GM21423 (cell line): ENCODE measurements at regions not wholly inside any gene's neighbourhood (a gene's known extent, or its start where the extent isn't known, plus 50 kb on each side); places are given as distances from the start of the nearest gene placed in this dataset.
"Not testable (repeated sequence)": the region's sequence is repeated elsewhere in the genome, so short reads cannot be mapped to it uniquely, and the experiment has no call there.

Experiments used
- ATAC-seq: cut with Tn5 transposase; IDR thresholded peaks from one replicate; pipeline ENCODE4 v1.9.1; 2021; ENCODE audit warnings: mild to moderate bottlenecking, moderate library complexity; ENCODE audit not compliant: unreplicated experiment

DNA sequence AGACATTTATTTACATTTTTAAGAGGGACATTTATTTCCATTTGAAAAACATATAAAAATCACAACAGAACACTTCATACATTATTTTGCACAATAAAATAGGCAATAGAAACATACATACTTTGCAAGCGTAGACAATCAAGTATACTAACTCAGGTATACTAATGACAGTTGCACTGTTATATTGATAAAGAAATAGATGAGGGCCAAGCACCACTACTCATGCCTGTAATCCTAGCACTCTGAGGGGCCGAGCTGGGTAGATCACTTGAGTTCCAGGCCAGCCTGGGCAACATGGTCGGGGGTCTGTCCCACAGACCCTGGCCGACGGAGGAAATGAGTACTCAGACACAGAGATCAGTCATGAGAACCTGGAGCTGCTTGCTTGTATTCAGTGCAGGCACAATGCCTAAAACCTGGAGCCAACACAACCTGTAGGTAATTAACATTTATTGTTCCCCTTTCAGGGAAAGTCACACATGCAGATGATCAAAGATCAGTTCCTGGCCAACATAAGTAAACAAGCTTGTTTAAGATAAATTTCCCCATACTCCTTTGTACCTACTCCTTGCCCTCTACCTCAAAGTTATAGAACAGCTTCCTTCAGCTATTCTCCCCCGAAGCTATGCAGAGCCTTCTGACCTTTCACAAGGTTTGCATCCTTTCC is 1960.2 kb downstream of the SUCLG1 start:
- ATAC-seq: no peak

DNA sequence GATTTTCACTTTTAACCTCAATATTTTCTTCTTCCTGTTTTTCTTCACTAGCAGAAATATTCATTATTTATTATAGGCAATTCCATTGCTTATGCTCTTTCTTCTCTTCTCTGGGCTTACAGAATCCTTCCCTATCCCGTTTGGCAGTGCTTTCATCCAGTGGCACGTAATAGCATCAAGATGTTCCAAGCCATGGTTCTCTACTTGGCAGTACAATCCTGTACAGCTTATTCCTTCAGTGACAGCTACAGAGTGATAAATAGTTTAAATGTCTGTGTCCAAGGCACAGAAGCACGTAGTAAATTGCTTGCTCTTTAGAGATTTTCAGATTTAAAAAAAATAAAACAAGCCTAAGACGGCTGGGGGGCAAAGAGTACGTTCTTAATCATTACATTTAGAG is 1964.3 kb downstream of the SUCLG1 start:
- ATAC-seq: no peak

DNA sequence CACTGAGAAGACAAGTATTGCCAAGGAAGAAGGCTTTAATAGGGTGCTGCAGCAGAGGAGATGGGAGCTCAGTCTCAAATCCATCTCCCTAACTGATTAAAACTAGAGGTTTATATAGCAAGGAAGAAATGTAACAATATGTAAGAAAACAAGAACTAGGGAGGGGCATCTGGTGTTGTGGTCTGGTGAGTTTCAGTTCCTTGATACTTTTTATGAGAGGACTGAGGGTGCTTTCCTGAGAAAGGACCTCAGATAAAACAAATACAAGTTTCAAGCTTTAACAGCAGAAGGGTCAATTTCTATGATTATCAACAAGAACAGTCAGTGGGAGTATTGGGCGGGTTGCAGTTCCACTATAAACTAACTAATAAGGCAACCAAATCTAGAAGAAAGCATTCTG is 1967.5 kb downstream of the SUCLG1 start:
- no peak for ATAC-seq

DNA sequence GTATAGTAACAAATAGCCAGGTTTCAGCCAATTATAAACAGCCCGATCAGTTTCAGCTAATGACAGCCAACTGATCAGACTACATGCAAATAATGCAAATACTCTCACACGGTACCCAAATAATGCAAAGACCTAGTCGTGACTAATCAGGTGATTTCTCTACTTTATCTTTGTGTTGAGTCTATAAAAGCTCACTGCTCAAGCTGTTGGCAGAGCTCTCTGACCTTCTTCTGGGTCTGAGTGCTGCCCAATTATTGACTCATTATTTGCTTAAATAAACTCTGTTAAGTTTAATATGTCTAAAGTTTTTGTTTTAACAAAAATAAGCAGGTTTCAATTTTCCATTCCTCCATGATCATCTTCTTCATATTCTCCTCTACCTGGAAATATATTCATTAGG is 1971.7 kb downstream of the SUCLG1 start:
- no peak for ATAC-seq

DNA sequence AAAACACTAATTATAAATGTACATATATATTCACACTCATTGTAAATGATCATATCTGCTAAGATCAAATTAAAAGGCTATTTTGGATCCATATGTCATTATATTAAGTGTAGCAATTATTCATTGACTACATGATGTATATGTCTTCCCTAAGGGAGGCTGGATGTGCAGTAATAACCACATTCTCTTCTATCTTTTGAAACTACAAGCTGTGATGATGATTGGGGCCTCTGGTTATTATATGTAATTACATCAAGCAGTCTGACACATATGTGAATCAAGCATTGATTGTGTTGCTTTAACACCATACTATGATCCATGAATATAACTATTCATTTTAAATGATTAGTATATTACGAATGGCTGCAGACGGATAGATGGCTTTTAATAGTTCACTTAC is 1973.4 kb downstream of the SUCLG1 start:
- ATAC-seq: no peak

DNA sequence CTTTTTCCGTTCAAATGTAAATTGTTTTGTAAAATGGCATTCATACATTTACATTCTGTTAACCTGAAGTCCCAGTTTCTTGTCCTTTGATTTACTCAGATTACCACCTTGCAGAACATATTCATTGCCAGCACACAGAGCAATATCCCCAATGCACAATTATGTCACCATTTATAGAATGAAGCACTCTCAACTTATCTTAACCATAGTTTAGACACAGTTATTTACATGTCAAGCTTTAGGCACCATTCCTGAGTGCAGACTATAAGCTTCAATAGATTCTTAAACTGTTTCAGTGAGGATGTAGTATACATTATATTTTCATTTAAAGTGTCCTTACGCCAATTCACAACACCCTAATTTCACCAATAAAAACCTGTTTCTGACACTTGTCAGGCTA is 1977.9 kb downstream of the SUCLG1 start:
- no peak for ATAC-seq

DNA sequence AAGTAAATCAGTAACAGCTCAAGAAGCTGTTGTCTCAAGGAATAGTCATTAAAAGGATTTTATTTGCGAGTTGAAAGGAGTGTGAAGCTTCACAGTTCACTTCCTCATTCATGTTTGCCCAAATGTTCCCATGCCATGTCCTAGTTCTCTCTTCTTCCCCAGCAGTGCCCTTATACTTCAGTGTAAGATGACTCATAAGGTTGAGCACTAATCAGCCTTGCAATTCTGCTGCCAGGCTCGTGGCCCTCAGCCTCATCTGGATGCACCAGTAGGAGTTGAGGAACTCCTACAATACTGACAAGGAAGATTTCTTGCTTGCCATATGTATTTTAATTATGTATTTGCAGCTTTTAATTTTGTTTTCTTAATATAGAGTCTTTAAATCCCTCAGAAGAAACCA is 1980.4 kb downstream of the SUCLG1 start:
- ATAC-seq: no peak

DNA sequence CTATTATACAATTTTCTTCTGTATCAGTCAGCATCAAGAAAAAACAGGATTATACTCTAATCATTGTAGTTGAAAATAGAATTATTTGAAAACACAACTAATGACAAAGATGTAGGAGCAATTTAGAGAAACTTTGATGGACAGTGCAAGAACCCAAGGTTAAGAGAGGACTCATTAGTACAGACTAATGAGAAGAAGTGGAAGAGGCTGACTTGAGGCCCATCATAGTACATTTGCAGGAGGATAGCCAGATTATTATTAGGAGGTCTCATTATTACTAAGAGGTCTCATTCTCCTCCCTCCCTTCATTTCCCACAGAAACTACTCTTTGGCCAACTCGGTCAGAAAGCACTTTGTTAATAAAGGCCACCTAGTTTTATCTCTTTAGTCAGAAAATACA is 1983.0 kb downstream of the SUCLG1 start:
- no peak for ATAC-seq

DNA sequence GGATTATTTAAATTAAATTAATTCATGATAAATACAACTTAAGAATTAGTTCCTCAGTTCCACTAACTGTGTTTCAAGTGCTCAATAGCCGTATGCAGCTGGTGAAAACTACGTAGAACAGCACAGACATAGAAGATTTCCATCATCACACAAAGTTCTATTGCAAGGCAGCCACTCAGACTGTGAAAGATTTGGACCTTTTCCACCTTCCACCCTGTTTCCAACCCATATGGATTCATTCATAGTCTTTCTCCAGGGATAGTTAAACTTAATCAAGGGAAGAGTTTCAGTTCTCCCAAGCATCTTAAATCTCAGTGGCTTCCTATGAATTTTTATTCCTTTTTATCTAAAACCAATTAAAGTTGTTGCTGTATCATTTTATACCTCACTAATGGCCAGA is 2030.8 kb downstream of the SUCLG1 start:
- no peak for ATAC-seq

DNA sequence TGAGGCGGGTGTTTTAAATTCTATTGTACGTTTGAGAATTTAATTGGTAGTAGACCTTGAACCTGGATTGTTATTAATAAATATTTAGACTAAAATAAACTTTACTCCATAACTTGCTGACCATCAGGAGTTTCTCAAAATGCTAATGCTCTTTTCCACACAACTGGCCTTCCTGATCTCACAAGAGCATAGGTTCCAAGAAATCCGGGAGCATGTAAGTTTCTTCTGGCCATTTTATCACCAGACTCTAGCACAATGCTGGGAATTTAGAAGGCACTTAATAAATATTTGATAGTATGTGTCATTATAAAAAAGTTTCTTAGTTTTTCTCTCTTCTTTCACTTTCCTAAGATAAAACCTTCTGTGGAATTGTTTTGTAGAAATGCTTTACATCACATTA is 2047.1 kb downstream of the SUCLG1 start:
- ATAC-seq: no peak

DNA sequence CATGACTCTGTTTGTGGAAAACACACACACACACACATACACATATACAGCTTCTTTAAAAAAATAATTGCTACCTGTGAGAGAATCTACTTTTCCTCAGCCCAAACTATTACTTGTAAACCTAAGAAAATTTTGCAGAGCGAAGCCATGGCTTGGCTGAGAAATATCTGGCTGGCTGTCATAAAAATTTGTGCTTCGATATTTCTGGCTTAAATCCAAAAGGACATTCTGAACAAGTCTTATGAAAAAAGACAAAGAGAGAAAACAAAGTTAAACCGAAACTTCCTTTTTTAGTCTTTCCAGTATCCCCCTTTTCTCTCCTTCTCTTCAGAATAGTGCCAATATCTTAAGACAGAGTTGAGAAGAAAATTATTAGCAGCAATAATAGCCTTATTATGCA is 2048.0 kb downstream of the SUCLG1 start:
- ATAC-seq: no peak

DNA sequence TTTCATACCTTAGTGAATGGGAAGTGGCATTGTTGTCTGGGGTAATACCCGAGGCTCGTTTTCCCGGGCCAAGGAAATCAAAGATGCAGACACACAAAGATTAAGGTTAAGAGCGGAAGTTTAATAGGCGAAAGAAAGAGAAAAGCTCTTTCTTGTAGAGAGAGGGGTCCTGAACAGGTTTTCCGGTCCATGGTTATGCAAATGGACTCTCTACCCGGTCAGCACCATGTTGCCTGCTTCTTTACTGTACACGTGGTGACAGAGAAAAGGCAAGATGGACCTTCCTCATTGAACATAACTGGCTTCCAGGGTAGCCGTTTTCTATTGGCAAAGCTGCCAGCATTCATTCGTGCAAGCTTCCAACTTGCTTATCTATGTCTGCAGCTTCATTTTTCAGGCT is 2063.5 kb downstream of the SUCLG1 start:
- no peak for ATAC-seq

DNA sequence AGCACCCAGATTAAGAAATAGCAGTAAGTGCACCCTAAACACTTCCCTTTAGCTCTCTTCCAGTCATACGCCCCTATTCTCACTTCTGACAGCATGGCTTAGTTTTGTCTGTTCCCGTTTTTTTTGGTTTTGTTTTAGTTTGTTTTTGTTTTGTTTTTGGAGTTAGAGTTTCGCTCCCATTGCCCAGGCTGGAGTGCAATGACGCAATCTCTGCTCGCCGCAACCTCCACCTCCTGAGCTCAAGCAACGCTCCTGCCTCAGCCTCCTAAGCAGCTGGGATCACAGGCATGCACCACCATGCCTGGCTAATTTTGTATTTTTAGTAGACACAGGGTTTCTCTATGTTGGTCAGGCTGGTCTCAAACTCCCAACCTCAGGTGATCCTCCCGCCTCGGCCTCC is 2067.7 kb downstream of the SUCLG1 start:
- no peak for ATAC-seq

DNA sequence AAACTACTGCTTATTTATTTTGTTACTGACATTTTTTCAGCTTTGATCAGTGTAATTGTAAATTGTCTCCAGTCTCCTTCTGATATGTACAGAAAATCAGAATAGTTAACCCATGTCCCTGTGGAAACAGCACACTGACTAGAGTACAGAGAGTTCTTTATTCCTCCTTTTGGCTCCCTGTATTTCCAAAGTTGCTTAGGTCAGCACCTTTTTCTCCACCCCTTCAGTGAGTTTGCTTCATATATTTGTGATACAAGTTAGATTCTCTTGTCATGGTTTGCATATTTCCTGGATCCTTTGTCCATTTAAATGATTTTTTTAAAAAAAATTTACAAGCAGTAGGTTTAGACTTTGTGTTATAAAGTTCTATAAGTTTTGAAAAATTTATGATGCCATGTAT is 2051.1 kb upstream of the LRRTM1 start:
- ATAC-seq: no peak

DNA sequence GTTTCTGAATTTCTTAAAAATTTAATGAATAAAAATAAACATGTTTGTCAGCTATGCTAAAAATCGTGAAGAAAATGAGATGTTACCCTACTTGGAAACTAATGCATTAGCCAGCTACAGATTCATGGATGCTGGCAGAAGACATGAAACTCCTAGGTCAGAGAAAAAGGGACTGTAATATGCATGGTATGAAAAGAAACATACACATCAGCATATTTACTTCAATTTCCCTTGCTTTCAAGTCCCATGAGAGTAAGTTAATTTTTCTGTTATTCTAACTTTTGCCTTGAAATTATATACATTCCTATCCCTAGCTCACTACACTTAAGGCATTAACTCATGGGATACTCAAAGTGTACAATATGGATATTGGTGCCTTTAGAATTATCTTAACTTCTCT is 2041.4 kb upstream of the LRRTM1 start:
- ATAC-seq: no peak

DNA sequence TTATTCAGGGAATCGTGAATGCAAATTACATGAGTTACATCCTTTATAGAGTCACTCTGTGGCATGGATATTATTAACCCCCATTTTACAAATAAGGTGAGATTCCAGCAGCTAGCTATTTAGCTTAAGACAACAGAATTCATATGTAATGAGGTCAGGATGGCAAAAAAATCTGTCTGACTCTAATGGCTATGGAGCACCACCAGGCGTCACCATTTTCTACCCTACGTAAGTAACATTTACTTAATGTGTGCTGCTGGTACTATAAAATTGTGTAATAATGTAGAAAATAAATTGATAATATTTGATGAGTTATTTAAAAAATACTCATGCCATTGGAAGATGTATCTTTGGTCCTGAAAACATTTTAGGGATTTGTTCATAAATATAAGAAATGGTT is 2040.1 kb upstream of the LRRTM1 start:
- no peak for ATAC-seq

DNA sequence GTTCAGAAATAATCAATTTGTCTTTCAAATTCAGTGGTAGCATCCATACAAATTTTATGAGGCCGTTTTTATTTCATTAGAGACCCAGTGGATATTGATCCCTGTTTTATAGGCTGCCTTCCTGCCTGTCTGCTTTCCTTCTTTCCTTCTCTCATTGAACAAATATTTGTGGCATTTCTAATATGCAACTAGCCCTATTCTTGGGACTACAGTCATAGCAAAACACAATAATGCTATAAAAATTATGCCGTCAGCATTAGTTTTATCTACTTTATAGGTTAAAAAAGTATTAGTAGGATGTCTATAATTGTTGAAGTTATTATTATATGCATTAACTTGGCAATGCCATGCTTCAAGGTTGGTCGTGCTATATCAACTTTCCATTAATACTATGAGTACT is 2037.8 kb upstream of the LRRTM1 start:
- ATAC-seq: no peak

DNA sequence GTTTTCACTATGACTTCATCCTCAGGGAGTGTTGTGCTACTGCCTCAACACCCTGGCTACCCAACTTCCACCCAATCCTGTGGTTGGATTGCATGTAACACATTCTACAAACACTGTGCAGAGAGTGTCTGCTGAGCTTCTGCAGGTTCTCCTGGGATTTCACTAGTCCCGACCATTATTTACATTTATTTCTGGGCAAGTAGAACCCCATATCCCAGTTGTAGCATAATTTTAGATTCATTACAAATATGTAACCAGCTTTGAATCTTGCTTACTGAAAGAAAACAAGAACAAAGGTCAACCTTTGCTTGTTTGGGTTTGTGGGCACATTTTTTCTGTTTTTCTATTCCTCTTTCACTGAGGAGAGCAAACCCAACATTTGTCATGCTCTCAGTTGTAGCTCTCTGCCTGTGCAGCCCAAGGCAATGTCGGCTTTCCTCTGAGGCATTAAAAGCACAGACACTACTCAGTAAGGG is 2036.1 kb upstream of the LRRTM1 start:
- no peak for ATAC-seq

DNA sequence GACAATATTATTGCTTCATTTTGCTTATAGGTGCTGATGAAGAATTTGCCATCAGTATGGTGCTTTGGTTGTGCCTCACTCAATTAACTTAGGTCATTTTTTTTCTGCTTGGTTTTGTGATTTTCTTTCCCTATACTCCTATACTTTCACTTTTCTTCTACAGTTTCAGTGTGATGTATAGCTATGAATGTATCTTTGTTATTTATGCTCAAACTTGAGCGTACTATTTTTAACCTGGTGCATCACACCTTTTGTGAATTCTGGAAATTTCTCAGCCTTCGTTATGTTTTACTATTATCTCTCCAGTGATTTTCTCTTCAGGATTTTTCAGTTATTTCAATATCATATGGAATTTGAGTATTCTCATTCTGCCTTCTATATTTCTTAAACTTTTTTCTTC is 2035.3 kb upstream of the LRRTM1 start:
- no peak for ATAC-seq

DNA sequence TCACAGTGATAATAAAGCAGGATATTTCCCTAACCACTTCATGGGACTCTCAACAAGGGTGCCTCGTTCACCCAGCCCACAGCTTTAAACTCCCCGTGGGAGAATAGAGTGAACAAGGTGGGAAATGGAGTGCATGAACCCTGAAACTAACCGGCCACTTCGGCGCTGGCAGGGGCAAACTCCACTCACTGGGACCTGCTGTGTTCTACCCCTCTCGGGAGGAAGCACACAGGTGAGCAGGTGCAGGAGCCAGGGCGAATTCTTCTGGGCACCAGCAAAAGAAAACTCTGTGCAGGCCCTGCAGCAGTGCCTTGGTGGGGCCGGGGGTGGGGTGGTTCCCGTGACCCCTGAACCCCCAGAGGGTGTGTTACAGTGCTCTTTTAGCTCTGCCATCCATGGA is 2029.1 kb upstream of the LRRTM1 start:
- no peak for ATAC-seq

DNA sequence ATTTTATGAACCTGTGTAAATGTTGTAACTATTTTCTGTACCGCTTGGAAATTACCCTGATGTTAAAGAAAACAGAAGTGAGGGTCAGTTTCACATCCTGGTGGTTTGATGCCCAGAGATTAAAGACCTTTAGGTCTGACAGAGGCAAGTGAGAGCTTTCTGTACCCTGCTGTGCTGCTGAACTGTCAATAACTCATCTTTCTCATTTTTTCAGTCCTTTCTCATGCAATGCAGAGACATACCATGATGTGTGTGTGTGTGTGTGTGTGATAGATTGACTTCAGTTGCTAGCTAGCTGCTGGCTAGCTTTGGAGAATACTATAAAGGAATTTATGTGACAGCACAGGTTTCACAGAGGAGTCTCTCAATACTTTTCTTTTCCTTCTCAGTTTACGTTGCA is 2025.6 kb upstream of the LRRTM1 start:
- no peak for ATAC-seq

DNA sequence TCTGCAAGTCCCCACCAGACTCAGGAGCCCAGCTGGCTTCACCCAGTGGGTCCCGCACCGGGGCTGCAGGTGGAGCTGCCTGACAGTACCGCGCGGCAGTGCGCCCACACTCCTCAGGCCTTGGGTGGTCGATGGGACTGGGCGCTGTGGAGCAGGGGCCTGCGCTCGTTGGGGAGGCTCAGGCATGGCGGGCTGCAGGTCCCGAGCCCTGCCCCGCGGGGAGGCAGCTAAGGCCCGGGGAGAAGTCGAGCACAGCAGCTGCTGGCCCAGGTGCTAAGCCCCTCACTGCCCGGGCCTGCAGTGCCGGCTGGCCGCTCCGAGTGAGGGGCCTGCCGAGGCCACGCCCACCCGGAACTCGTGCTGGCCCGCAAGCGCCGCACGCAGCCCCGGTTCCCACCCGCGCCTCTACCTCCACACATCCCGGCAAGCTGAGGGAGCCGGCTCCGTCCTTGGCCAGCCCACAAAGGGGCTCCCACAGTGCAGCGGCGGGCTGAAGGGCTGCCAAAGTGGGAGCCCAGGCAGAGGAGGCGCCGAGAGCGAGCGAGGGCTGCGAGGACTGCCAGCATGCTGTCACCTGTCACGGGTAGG is 2021.7 kb upstream of the LRRTM1 start:
- not testable (repeated sequence) for ATAC-seq

DNA sequence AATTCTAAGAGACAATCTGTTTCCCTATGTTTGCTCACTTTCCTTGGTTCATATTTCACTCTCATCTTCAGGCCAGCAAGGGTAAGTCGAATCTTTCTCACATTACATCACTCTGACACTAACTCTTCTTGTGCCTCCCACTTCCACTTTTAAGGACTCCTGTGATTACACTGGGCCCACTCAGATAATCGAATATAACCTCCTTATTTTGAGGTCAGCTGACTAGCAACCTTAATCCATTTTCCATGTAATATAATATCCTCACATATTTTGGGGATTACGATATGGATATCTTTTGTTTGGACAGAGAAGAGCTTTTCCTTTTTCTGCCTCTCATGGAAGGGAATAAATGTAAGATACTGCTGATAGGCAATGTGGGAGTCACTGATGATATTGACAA is 2015.7 kb upstream of the LRRTM1 start:
- no peak for ATAC-seq
